ENCODE measurements at regions not wholly inside any gene's neighbourhood (a gene's known extent, or its start where the extent isn't known, plus 50 kb on each side); places are given as distances from the start of the nearest gene placed in this dataset.

DNA sequence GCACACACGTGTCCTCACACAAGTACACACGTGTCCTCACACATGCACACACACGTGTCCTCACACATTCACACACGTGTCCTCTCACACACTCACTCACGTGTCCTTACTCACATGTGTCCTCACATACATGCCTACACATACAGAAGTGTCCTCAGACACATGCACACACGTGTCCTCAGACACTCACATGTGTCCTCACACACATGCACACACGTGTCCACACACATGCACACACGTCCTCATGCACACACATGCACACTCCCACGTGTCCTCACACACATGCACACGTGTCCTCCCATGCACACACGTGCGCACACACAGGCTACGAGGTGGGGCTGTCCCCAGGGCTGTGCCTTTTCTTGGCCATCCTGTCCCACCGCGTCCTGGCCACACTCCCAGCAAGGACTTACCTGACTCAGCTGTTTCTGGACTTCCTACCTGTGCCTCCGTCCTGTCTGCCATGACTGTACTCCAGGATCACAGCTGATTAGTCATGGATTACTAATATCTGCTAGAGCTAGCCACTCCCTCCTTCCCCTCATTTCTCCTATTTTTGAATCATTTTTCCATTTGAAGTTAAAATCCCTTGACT lies 990.2 kb downstream of the BRD1 start:
- no peak for DNase-seq (ENCODE audit: low spot score in 2 of 2)
- H3K36me3 Mint-ChIP-seq, result no peaks in the 10 kb centered on the region

DNA sequence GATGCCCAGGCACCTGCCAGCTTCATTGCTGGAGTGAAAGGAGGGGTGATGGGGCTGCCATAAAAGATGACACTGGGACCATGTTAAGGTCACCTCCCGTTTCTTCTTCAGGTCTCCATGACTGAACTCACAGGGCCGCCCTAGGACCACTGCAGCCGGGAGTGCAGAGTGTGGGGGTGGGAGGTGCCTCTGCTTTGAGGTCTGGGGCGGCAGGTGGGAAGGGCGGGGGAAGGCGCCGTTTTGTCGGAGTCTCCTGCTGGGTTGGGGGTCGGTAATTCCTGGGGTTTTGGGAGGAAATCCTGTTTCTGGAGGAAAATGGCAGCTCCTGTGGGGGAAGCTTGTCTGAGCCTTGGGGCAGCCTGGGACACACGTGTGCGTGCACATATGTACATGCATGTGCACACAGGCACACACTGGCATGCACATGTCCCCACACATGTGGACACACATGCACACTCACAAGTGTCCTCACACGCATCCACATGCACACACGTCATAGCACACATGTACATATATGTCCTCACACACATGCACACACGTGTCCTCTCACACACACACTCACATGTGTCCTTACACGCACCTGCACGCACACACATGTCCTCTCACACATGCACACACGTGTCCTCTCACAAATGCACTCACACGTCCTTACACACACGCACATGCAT lies 990.9 kb downstream of the BRD1 start:
- Mint-ChIP-seq H3K27ac (no peak overlapping the region), H3K27me3 (no peaks in the 10 kb centered on the region), H3K4me1 (peaks cover 2% of the 10 kb centered on the region), H3K36me3 (no peaks in the 10 kb centered on the region), H3K4me3 (no peak overlapping the region), H3K9me3 (peaks cover 7% of the 10 kb centered on the region)
- DNase-seq (ENCODE audit: low spot score in 2 of 2) (no peak), ATAC-seq (ENCODE audit: low read depth) (no peak)

More for the DNA sequence above, 990.2 kb downstream of the BRD1 start:
- Mint-ChIP-seq H3K4me1 (peaks cover 2% of the 10 kb centered on the region), H3K4me3 (no peak overlapping the region), H3K27ac (no peak overlapping the region), H3K27me3 (no peaks in the 10 kb centered on the region), H3K9me3 (peaks cover 7% of the 10 kb centered on the region)
- no peak for ATAC-seq (ENCODE audit: low read depth)

DNA sequence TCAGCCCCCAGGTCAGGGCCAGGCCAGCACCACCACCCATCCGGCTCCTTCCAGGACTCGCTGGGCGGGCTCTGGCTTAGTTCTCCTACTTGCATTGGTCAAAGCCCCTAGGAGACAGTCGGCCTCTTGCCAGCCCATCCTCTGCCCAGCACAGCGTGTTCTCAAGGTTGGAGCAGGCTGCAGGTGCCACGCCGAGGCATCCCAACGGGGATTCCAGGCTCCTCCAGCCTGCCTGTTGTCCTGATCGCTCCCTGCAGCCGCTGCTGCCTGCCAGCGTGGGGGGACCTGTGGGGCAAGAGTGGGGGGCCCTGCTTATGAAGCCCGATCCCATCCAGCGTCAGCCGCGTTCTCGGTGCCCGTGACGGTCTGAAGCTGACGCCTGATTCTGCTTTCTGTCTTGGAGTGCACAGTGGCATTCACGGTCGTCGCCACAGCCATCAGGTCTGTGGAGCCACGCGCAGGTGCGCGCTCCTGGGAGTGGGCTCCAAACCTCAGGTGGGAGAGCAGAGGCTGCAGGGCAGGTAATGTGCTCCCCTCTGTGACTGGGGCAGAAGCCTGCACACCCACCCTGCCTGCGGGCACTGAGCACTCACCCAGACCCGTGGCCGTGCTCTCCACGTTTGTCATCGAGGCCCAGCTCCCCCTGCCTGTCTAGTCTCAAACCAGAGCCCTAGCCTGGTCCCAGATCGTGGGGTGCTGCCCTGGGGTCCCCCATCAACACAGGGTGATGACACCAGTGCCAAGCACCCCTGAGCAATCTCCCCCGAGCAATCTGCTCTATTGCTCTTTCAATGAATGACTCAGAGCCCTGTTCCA lies 991.6 kb downstream of the BRD1 start:
- no peak overlapping the region for H3K4me3 Mint-ChIP-seq
- DNase-seq (ENCODE audit: low spot score in 2 of 2) (no peak), ATAC-seq (ENCODE audit: low read depth) (no peak)
- H3K9me3 Mint-ChIP-seq, result peaks cover 8% of the 10 kb centered on the region
- peaks cover 2% of the 10 kb centered on the region for H3K4me1 Mint-ChIP-seq
- H3K27ac Mint-ChIP-seq, result no peak overlapping the region
- no peaks in the 10 kb centered on the region for H3K36me3 Mint-ChIP-seq
- H3K27me3 Mint-ChIP-seq, result no peaks in the 10 kb centered on the region

DNA sequence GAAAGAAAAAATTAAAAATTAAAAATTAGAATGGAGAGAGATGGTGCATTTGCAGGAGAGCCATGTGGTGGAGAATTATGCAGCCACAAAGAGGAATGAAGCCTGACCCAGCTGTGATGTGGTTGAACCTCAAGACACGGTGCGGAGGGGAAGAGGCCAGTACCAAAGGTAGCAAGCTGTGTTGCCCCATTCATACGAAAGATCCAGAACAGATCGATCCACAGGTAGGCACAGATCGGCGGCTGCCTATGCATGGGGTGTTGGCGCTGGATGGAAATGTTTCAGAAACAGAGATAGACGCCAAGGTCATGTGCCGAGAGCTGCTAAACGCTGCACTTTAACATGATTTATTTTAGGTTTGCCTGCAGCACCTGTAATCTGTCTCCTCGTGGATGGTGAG lies 992.3 kb downstream of the BRD1 start:
- H3K9me3 Mint-ChIP-seq, result peaks cover 8% of the 10 kb centered on the region
- H3K27ac Mint-ChIP-seq, result no peak overlapping the region
- H3K4me3 Mint-ChIP-seq, result no peak overlapping the region
- ATAC-seq (ENCODE audit: low read depth), result no peak
- no peaks in the 10 kb centered on the region for H3K36me3 Mint-ChIP-seq
- peaks cover 2% of the 10 kb centered on the region for H3K4me1 Mint-ChIP-seq
- H3K27me3 Mint-ChIP-seq, result no peaks in the 10 kb centered on the region
- DNase-seq (ENCODE audit: low spot score in 2 of 2), result no peak

DNA sequence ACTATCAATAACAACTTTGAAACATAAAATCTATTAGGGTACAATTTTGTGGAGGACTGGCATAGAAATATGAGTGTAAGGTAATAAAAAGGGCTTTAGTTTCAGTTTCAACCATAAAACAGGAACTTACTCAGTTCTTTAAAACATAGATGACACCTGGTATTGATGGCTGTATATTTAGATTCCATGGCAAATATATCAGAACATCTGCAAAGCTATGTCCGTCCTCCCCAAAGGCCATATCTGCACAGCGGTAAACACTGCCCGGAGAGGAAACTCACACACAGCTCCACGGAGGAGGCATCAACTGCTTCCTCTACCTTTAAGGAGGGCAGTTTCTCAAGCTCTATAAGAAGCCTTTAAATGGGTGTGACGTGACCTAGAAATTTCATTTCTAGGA lies 993.3 kb downstream of the BRD1 start:
- peak; percentile 14 for ATAC-seq (ENCODE audit: low read depth)
- Mint-ChIP-seq H3K36me3 (no peaks in the 10 kb centered on the region), H3K4me3 (no peak overlapping the region), H3K4me1 (peaks cover 2% of the 10 kb centered on the region), H3K9me3 (peaks cover 8% of the 10 kb centered on the region), H3K27me3 (no peaks in the 10 kb centered on the region), H3K27ac (no peak overlapping the region)
- no peak for DNase-seq (ENCODE audit: low spot score in 2 of 2)

DNA sequence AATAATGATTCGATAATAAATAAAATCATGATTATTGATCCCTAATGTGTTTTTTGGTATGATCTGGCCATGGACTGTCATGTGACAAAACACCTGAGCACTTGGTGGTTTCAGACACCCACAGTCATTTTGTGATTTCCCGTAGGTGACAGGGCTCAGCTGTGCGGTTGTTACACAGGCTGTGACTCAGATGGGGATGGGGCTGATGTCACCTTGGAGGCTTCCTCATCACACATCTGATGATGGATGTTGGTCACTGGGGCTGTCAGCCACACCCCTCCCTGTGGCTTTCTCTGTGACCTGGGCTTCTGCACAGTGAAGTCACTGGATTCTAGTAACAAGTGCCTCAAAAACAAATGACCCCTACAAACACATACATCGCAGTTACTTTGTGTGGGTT lies 995.1 kb downstream of the BRD1 start:
- H3K9me3 Mint-ChIP-seq, result peaks cover 6% of the 10 kb centered on the region
- H3K4me1 Mint-ChIP-seq, result peaks cover 2% of the 10 kb centered on the region
- peaks cover 1% of the 10 kb centered on the region for H3K27me3 Mint-ChIP-seq
- H3K36me3 Mint-ChIP-seq, result no peaks in the 10 kb centered on the region
- no peak overlapping the region for H3K27ac Mint-ChIP-seq
- no peak for DNase-seq (ENCODE audit: low spot score in 2 of 2)
- no peak for ATAC-seq (ENCODE audit: low read depth)
- no peak overlapping the region for H3K4me3 Mint-ChIP-seq

DNA sequence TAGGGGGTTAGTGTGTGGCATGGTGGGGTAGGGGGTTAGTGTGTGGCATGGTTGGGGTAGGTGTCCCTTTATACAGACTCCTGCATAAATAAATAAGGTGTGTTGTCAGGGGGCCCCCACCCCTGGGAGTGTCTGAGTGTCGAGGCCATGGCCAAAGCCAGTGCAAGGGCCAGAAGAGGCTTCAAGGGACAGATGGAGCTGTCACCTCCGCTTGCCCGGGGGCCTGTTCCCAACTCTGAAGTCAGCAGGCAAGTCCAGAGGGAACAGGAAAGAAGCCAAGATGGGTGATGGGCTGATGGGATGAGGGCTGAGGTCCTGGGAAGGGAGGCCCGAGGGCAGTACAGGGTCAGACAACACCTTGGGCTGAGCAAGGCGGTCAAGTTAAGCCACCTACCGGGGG lies 997.8 kb downstream of the BRD1 start:
- H3K4me1 Mint-ChIP-seq, result peaks cover 2% of the 10 kb centered on the region
- DNase-seq (ENCODE audit: low spot score in 2 of 2), result no peak
- H3K4me3 Mint-ChIP-seq, result no peak overlapping the region

DNA sequence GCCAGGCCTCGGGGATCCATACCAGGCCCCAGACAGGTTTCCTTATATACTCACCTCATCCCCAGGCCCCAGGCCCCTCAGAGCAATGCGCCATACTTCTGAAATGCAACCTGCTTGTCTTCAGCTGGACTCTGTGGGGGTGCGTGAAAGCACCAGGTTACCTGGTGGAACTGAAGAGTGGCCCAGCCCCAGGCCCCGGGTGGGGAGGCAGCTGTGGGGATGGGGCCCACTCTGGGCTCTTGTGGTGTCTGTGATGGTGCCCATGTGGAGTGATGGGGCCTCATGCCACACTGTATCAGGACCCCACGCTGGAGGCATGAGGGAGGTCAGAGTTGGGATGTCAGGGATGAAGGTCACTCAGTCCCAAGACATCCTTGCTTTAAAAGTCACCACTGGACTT lies 999.0 kb downstream of the BRD1 start:
- no peaks in the 10 kb centered on the region for H3K36me3 Mint-ChIP-seq
- no peak overlapping the region for H3K27ac Mint-ChIP-seq
- H3K9me3 Mint-ChIP-seq, result peaks cover 1% of the 10 kb centered on the region
- no peak overlapping the region for H3K4me3 Mint-ChIP-seq
- H3K4me1 Mint-ChIP-seq, result no peaks in the 10 kb centered on the region
- ATAC-seq (ENCODE audit: low read depth) (no peak), DNase-seq (ENCODE audit: low spot score in 2 of 2) (no peak)
- H3K27me3 Mint-ChIP-seq, result peaks cover 9% of the 10 kb centered on the region

More for the DNA sequence above, 997.8 kb downstream of the BRD1 start:
- no peaks in the 10 kb centered on the region for H3K36me3 Mint-ChIP-seq
- no peak for ATAC-seq (ENCODE audit: low read depth)
- H3K27me3 Mint-ChIP-seq, result peaks cover 6% of the 10 kb centered on the region
- H3K9me3 Mint-ChIP-seq, result peaks cover 1% of the 10 kb centered on the region
- H3K27ac Mint-ChIP-seq, result no peak overlapping the region

DNA sequence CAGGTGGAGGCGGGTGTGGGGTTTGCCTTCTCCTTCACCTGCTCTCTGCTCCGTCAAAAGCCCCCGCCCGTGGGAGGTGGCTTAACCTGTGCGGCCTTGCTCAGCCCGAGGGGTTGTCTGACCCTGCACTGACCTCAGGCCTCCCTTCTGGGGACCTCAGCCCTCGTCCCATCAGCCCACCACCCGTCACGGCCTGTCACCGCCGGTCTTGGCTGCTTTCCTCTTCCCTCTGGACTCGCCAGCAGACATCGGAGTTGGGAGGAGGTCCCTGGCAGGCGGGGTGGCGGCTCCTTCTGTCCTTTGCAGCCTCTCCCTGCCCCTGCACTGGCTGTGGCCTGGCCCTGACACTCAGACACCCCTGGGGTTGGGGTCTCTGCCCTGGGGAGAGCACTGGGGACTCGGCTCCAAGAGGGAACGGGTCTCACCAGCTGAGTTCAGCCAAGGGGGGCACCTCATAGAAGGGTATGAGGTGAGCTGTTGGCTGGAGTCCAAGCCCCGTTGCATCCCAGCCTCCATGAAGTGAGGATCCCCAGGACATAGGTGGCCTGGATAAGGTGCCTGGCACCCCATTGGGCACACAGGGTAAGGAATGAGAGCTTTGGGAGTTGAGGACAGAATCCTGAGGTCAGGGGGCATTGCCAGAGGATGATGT lies 999.6 kb downstream of the BRD1 start:
- ATAC-seq (ENCODE audit: low read depth), result no peak
- no peaks in the 10 kb centered on the region for H3K36me3 Mint-ChIP-seq
- no peak overlapping the region for H3K27ac Mint-ChIP-seq
- H3K9me3 Mint-ChIP-seq, result peaks cover 1% of the 10 kb centered on the region
- H3K27me3 Mint-ChIP-seq, result peaks cover 9% of the 10 kb centered on the region
- no peak overlapping the region for H3K4me3 Mint-ChIP-seq
- H3K4me1 Mint-ChIP-seq, result no peaks in the 10 kb centered on the region
- DNase-seq (ENCODE audit: low spot score in 2 of 2), result no peak

DNA sequence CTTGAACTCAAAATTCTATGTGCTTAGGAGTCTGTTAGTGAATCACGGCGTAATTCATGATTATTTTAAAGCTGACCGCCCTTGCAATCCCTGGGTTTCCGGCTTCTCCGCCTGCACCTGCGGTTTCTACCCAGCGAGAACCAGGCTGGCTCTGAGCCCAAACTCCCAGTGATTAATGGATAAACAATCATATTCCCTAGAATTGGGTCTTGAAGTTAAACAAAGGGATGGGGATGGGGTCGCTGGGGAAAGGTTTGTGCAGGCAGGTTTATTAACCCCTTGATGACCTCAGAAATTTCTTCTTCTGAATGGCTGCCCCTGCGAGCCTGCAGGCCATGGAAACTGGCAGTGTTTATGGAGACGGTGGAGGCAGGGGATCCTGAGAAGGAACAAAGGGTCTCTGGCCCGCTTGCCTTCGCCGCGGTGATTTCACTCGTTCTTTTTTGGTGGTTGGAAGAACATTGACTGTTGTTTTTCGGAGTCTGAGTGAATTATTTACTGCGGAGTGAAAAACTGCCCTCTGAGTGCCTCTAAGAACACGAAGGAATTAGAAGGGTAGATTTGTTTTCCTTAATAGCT lies 1000.3 kb downstream of the BRD1 start:
- H3K27ac Mint-ChIP-seq, result no peak overlapping the region
- DNase-seq (ENCODE audit: low spot score in 2 of 2) (no peak), ATAC-seq (ENCODE audit: low read depth) (no peak)
- peaks cover 9% of the 10 kb centered on the region for H3K27me3 Mint-ChIP-seq
- H3K9me3 Mint-ChIP-seq, result peaks cover 1% of the 10 kb centered on the region
- no peaks in the 10 kb centered on the region for H3K4me1 Mint-ChIP-seq
- no peak overlapping the region for H3K4me3 Mint-ChIP-seq
- H3K36me3 Mint-ChIP-seq, result no peaks in the 10 kb centered on the region

DNA sequence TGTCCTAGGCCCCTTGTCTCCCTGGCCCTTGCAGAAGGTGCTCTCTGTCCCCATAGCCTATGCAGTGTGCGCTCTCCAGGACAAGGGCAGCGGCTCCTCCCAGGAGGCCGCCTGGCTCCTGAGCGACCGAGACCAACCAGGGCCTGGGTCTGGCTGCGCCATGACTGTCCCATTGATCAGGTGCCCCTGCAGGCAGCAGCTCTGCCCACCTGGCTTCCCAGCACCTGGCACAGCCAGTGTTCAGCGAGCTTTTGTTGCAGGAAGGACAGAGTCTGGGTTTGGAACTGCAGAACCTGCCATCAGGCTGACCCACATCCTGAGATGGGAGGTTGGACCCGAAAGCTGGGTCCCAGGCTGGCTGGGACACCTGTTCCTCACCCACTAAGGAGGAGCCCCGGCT lies 1001.1 kb downstream of the BRD1 start:
- Mint-ChIP-seq H3K9me3 (peaks cover 1% of the 10 kb centered on the region), H3K4me3 (no peak overlapping the region), H3K4me1 (no peaks in the 10 kb centered on the region), H3K36me3 (no peaks in the 10 kb centered on the region), H3K27ac (no peak overlapping the region), H3K27me3 (peaks cover 9% of the 10 kb centered on the region)
- no peak for ATAC-seq (ENCODE audit: low read depth)
- DNase-seq (ENCODE audit: low spot score in 2 of 2), result no peak

DNA sequence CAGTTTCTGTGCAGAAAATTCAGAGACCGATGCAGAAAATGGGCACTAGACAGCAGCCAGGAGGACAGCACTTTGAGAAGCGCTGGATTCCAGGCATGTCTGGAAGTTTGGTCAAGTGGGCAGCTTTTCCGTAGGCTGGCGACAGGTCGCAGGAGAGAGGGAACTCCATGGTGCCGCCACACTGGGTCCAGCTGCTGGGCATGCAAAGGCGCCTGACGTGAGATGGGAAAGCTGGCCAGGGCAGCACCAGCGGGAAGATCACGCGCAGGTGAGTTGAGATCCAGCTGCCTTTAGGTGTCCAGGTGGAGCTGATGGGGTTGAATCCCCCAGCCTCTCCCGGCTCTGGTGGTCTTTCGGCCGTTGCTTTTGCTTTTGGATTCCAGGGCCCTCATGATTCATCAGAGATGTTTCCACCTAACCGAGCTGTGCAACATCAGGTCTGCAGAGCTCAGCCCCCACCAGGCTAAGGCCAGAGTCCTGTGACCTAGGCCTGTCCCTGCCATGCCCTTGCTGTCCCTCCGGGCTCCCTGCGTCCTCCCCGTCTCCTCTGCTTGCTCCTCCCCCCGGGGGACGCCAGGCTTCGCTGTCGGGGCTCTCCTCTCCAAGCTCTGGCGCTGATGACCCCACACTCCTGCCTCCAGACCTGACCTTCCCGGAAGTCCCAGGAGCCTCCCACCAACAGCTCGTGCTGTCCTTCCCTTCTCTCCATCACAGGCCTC lies 1001.7 kb downstream of the BRD1 start:
- Mint-ChIP-seq H3K27ac (no peak overlapping the region), H3K4me1 (no peaks in the 10 kb centered on the region), H3K36me3 (no peaks in the 10 kb centered on the region), H3K27me3 (peaks cover 10% of the 10 kb centered on the region), H3K4me3 (no peak overlapping the region), H3K9me3 (no peaks in the 10 kb centered on the region)
- ATAC-seq (ENCODE audit: low read depth) (no peak), DNase-seq (ENCODE audit: low spot score in 2 of 2) (no peak)
